ENCODE measurements at regions not wholly inside any gene's neighbourhood (a gene's known extent, or its start where the extent isn't known, plus 50 kb on each side); places are given as distances from the start of the nearest gene placed in this dataset.

DNA sequence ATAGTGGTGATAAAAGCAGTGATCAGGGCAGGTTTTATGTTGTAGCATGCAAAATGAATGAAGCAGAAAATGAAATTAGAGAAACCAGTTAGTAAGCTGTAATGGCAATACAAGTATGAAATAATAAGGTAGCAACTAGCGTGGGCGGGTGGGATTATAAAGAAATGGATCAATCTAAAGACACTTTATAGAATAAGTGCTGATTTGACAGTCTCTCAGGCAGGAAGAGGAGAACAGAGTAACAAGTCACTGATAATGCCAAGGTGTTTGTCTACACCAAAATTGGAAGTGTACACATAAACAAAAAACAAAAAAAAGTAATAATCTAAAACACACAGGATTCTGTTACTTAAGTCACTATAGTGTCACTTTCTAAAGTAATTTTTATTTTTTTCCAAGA is 51.0 kb upstream of the PCBP1 start:
- DNase-seq (ENCODE audit: low spot score) = no peak

DNA sequence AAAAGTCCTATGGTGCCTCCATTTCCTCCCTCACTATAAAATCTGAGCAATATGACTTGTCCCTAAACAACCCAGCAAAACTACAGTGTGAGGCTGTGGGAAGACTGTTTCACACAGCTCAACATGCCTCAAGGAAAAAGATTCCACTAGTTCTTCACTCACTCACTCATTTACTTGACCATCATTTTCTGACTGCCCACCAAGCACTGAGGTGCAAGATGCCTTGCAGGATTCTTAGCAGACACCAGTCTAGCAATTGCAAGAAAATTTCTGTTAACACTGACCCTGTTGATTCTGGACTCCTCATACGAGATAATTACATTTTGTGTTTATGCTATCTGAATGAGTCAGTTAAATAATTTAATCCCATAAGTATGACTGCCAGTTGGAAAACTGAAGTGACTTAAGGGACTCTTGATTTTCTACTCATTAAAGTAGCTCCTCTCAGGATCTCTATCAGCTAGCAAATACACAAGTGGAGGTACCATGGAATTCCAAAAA is 51.9 kb upstream of the PCBP1 start:
- DNase-seq (ENCODE audit: low spot score) = no peak

DNA sequence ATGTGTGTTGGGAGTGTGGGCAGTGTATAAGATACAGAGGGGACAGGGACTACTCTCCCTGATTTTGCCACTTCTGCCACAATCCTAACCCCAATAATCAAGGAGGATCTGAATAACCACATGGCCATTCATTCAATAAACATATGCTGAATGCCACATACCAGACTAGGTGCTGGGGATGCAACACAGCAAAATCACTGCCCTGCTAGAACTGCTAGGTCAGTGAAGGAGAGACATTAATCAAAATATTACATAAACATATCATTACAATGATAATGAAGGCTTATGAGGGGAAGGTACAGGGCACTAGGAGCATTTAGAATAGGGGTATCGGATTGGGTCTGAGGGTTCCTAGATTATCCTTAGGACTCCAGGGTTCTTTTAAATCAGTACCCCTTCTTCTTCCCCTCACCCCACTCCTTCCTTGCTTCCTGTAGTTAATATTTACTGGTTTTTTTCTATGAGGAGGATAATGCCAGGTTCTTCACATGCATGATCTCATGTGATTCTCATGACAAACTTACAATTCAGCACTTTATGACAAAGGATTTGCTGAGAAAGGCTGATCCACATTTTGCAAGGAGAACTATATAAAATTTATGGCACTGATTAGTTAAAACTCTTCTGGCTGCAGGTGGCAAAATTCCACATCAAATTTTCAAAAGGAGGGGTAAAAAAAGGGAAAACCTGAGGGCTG is 56.4 kb upstream of the PCBP1 start:
- DNase-seq (ENCODE audit: low spot score) = no peak

DNA sequence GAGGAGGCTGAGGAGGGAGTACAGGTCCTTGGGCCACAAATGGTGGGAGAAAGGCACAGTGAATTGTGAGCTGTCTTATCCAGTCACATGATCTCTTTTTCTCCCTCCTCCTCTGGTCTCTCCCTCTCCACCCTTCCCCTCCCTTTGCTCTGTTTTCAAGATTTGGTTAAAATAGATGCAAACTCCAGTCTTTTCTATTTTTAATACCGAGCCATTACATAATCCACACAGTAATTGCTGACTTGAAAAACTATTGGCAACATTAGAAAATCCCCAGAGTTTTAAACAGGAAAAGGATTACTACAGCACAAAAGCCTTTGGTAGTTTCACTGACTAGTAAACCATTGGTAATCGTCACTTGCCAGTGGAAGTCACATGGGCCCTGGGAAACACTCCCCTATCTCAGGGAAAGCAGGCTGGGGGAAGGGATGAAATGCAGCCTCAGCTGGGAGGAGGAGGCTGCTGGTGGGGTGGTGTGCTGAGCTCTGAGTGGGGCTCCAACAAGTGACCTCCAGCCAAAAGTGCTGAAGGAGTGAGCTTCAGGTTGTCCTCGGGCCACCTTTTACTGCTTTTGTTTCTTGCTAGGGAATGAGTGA is 57.4 kb upstream of the PCBP1 start:
- DNase-seq (ENCODE audit: low spot score) = no peak

DNA sequence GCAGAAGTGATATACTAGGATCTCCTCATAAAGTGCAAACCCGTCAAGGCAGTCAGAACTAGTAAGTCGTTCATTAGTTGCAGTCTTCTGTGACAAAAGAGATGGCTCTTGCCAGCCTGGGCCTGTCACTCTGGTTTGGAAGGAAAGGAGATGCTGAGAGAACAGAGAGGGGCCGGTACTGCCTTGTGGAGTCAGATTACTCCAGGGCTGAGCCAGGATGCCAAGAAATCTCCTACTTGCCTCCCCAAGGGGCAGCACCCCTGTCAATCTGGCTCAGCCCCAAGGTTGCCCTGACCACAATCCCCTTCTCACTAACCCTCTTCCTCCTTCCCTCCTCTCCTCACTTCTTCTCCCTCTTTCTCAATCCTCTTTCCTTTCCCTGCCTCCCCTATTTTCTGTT is 62.9 kb upstream of the ASPRV1 start:
- DNase-seq (ENCODE audit: low spot score) = no peak

DNA sequence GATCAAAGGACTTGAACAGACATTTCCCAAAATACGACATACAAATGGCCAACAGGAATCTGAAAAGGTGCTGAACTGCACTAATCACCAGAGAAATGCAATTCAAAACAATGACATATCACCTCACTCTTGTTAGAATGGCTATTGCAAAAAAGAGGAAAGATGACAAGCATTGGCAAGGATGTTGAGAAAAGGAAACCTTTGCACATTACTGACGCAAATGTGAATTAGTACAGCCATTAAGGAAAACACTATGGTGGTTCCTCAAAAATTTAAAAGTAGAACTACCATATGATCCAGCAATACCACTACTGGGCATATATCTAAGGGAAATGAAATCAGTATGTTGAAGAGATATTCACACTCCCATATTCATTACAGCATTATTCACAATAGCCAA is 57.7 kb upstream of the ASPRV1 start:
- DNase-seq (ENCODE audit: low spot score) = no peak

DNA sequence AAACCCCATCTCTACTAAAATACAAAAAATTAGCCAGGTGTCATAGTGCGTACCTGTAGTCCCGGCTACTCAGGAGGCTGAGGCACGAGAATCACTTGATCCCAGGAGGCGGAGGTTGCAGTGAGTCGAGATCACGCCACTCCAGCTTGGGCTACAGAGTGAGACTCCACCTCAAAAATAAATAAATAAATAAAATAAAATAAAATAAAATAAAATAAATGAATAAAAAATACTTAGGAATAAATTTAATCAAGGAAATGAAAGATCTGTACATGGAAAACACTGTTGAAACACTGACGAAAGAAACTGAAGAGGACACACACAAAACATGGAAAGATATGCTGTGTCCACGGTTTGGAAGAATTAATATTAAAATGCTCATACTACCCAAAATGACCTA is 56.5 kb upstream of the ASPRV1 start:
- DNase-seq (ENCODE audit: low spot score) = no peak

DNA sequence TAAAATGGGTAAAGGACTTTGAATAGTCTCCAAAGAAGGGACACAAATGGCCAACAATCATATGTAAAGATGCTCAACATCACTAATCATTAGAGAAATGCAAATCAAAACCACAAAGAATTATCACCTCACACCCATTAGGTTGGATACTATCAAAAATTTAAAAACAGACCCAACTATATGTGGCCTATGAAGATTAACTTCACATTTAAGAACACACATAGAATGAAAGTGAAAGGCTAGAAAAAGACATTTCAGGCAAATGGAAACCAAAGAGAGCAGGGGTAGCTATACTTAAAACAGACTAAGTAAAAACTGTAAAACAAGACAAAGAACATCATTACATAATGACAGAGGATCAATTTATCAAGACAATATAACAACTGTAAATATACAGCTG is 53.5 kb upstream of the ASPRV1 start:
- DNase-seq (ENCODE audit: low spot score) = no peak

DNA sequence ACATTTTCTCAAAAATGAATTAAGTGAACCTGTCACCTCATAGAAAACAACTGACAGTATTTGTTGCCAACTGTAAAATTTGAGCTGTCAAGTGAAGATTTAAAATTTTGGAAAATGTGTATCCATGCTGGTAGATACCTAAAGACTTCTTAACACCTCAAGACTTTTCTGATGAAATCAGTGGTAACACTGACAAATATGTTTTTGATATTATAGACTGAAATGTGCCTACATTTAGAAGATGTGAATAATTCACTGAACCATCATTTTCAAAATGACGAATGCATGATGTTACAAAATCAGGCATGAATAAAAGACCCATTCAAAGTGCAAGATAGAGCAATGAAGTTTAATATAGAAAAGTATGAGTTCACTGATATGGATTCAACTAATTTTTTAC is 51.5 kb upstream of the ASPRV1 start:
- no peak for DNase-seq (ENCODE audit: low spot score)

DNA sequence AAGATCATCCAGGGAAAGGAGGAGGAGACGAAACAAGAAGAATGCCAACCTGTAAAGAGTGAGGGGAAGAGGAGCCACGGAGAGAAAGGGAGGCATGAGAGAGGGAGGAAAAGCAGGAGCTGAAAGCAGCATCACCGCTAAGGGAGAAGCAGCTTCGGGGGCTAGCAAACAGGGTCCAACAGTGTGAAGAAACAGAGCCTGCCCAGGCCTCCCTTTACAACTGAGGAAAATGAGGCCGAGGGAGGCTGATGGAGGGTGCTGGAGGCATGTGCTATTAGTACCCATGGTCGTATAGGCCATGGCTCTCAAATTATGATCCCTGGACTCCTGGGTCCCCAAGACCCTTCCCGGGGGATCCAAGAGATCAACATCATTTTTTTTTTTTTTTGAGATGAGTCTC is 50.4 kb upstream of the ASPRV1 start:
- no peak for DNase-seq (ENCODE audit: low spot score)

DNA sequence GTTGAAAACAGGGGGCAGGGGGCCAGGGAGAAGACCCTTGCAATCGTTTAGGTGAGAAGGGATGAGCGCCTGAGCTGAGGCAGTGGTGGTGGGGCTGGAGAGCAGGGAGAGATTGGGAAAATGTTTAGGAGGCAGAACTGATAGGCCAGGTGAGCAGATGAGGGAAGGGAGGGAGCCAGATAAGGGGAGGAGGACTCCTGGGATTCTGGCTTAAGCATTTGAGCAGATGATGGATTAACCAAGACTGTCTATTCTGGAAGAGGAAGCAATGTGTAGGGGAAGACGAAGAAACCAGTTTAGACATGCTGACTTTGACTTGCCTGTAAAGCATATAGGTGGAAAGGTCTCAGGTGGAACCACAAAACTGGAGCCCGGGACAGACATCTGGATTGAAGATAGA is 49.9 kb upstream of the ASPRV1 start:
- DNase-seq (ENCODE audit: low spot score) = peak; percentile 63

Data from D341Med (cell line).